ENCODE measurements at regions not wholly inside any gene's neighbourhood (a gene's known extent, or its start where the extent isn't known, plus 50 kb on each side); places are given as distances from the start of the nearest gene placed in this dataset.
"Not testable (repeated sequence)": the region's sequence is repeated elsewhere in the genome, so short reads cannot be mapped to it uniquely, and the experiment has no call there.

DNA sequence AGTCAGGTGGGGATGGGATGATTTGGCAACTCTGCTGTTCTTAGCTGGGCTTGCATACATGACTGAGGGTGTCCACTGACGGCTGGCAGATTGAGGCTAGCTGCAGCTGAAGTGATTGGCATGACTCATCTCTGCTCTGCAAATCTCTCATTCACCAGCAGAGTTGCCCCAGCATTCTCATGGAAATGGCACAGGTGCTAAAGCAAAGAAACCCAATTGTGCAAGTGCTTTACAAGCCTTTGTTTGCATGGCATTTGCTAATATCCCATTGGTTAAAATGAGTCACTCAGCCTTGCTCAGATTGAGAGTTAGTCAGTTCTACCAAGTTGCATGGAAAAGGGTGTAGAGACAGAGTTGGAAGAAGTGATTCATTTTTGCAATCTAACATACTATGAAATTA, 389.7 kb upstream of the FAR2 start:
- TF ChIP-seq, protein P1, sequence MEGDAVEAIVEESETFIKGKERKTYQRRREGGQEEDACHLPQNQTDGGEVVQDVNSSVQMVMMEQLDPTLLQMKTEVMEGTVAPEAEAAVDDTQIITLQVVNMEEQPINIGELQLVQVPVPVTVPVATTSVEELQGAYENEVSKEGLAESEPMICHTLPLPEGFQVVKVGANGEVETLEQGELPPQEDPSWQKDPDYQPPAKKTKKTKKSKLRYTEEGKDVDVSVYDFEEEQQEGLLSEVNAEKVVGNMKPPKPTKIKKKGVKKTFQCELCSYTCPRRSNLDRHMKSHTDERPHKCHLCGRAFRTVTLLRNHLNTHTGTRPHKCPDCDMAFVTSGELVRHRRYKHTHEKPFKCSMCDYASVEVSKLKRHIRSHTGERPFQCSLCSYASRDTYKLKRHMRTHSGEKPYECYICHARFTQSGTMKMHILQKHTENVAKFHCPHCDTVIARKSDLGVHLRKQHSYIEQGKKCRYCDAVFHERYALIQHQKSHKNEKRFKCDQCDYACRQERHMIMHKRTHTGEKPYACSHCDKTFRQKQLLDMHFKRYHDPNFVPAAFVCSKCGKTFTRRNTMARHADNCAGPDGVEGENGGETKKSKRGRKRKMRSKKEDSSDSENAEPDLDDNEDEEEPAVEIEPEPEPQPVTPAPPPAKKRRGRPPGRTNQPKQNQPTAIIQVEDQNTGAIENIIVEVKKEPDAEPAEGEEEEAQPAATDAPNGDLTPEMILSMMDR (IDR thresholded peaks at IDR 0.05; ENCODE audit: low read depth, low read length), result no peak
- peak in 1 of 2 donors; percentile 11 for DNase-seq (ENCODE audit: low read depth in 1 of 2, low spot score in 1 of 2)
- Histone ChIP-seq H3K4me1 (ENCODE audit: low read depth) (no peaks in the 10 kb centered on the region), H3K9me3 (ENCODE audit: low read depth) (no peaks in the 10 kb centered on the region), H3K27me3 (no peaks in the 10 kb centered on the region), H3K4me3 (no peak overlapping the region), H3K27ac (no peak overlapping the region), H3K36me3 (no peaks in the 10 kb centered on the region)

DNA sequence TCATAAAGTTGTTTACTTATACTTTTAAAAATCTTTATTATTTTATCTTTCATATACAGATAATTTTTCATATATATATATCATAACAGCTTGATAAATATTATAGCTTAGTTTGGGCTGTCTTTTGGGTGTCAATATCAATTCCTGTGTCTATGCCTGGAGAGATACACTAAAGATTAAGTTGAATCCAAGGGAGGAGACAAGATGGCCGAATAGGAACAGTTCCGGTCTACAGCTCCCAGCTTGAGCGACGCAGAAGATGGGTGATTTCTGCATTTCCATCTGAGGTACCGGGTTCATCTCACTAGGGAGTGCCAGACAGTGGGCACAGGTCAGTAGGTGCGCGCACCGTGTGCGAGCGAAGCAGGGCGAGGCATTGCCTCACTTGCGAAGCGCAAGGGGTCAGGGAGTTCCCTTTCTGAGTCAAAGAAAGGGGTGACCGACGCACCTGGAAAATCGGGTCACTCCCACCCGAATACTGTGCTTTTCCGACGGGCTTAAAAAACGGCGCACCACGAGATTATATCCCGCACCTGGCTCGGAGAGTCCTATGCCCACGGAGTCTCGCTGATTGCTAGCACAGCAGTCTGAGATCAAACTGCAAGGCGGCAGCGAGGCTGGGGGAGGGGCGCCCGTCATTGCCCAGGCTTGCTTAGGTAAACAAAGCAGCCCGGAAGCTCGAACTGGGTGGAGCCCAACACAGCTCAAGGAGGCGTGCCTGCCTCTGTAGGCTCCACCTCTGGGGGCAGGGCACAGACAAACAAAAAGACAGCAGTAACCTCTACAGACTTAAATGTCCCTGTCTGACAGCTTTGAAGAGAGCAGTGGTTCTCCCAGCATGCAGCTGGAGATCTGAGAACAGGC, 388.8 kb upstream of the FAR2 start:
- H3K4me1 ChIP-seq (ENCODE audit: low read depth); H3K4me3 ChIP-seq; DNase-seq (ENCODE audit: low read depth in 1 of 2, low spot score in 1 of 2); H3K36me3 ChIP-seq; H3K27me3 ChIP-seq; H3K27ac ChIP-seq; H3K9me3 ChIP-seq (ENCODE audit: low read depth): not testable (repeated sequence)

DNA sequence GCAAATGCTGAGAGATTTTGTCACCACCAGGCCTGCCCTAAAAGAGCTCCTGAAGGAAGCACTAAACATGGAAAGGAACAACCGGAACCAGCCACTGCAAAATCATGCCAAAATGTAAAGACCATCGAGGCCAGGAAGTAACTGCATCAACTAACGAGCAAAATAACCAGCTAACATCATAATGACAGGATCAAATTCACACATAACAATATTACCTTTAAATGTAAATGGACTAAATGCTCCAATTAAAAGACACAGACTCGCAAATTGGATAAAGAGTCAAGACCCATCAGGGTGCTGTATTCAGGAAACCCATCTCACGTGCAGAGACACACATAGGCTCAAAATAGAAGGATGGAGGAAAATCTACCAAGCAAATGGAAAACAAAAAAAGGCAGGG, 387.2 kb upstream of the FAR2 start:
- not testable (repeated sequence) for H3K36me3 ChIP-seq; H3K27me3 ChIP-seq; H3K27ac ChIP-seq; DNase-seq (ENCODE audit: low read depth in 1 of 2, low spot score in 1 of 2); H3K4me3 ChIP-seq; H3K4me1 ChIP-seq (ENCODE audit: low read depth); H3K9me3 ChIP-seq (ENCODE audit: low read depth)

DNA sequence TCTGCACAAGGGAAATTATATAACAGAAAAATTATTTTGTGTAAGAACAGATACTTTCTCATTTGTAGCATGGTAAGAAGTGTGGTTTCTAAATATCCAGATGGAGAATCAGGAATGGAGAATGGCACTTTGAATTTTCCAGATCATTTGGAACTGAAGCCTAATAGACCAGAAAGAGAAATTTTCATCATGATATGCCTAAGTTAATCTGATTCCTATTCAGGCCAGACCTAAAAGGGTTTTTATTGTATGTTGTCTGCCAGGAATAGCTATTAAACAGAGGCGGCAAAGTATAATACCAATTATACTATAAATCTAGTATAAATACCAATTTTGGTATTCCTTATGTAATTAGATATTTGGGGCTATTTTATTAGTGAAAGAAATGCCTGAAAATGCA, 382.7 kb upstream of the FAR2 start:
- Histone ChIP-seq H3K36me3 (no peaks in the 10 kb centered on the region), H3K9me3 (ENCODE audit: low read depth) (no peaks in the 10 kb centered on the region), H3K27me3 (no peaks in the 10 kb centered on the region), H3K4me3 (no peak overlapping the region), H3K4me1 (ENCODE audit: low read depth) (no peaks in the 10 kb centered on the region), H3K27ac (no peak overlapping the region)
- no peak for DNase-seq (ENCODE audit: low read depth in 1 of 2, low spot score in 1 of 2)
- TF ChIP-seq, protein P1 (IDR thresholded peaks at IDR 0.05; ENCODE audit: low read depth, low read length), result no peak

DNA sequence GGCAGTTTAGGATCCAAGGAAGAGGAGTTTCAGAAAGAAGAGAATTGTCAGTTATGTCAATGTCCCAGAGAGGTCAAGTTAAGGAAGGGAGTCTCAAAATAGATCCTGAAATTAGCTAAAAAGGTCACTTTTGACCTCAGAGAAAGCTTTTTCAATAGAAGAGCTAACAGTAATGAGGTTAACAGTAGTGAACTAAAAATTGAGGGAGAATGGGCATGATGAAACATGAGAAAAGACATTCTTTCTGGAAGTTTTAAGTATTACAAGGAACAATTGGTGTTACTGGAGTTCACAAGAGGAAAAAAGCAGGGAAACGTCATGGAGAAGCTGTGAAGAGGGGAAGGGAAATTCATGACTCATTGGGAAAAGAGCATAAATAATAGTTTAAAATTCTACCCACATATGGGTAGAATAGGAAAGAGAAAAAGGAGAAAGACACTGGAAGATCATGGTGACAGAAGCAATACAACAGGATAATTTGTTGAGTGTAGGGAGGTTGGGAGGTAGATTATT, 381.2 kb upstream of the FAR2 start:
- peak in 1 of 2 donors; percentile 15 for DNase-seq (ENCODE audit: low read depth in 1 of 2, low spot score in 1 of 2)

DNA sequence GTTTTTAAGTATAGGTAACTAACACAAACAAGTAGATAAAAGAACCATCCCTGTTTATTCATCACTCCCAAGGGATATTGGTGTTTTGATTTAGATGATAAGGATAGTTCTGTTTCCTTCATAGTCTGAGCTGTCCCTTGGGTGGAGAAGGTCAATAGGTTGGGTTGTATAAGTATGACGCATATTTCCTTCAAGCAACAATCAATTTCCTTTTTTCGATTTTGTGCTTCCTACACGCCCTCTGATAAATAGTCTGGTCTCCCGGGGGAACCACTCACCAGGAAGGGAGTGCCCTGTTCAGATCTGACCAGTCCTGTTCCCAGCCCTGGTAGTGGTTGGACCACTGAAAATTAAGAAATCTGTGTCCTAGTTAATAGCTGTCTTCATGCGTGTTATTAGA, 378.8 kb upstream of the FAR2 start:
- H3K36me3 ChIP-seq, result no peaks in the 10 kb centered on the region
- H3K4me1 ChIP-seq (ENCODE audit: low read depth), result no peaks in the 10 kb centered on the region
- H3K27me3 ChIP-seq, result no peaks in the 10 kb centered on the region
- H3K9me3 ChIP-seq (ENCODE audit: low read depth), result no peaks in the 10 kb centered on the region
- no peak overlapping the region for H3K27ac ChIP-seq
- H3K4me3 ChIP-seq, result no peak overlapping the region
- DNase-seq (ENCODE audit: low read depth in 1 of 2, low spot score in 1 of 2), result peak in 1 of 2 donors; percentile 6
- TF ChIP-seq, protein P1 (IDR thresholded peaks at IDR 0.05; ENCODE audit: low read depth, low read length), result no peak

More for the DNA sequence above, 381.2 kb upstream of the FAR2 start:
- TF ChIP-seq, protein P1 (IDR thresholded peaks at IDR 0.05; ENCODE audit: low read depth, low read length), result no peak
- Histone ChIP-seq H3K4me1 (ENCODE audit: low read depth) (no peaks in the 10 kb centered on the region), H3K27me3 (no peaks in the 10 kb centered on the region), H3K4me3 (no peak overlapping the region), H3K27ac (no peak overlapping the region), H3K36me3 (no peaks in the 10 kb centered on the region), H3K9me3 (ENCODE audit: low read depth) (no peaks in the 10 kb centered on the region)
